HEK293T (cell line): ENCODE measurements at regions not wholly inside any gene's neighbourhood (a gene's known extent, or its start where the extent isn't known, plus 50 kb on each side); places are given as distances from the start of the nearest gene placed in this dataset.

Source experiments
- CTBP1 ChIP-seq: fragments of 450-650 bp; IDR thresholded peaks from 2 replicates; pipeline ENCODE4 v1.6.1; 2016; ENCODE audit warnings: borderline replicate concordance
- ELF4 ChIP-seq: fragments of 450-650 bp; IDR thresholded peaks from 2 replicates; pipeline ENCODE4 v1.6.1; 2017; ENCODE audit warnings: antibody characterized with exemption
- FOXA1 ChIP-seq: fragments of 450-650 bp; IDR thresholded peaks from 2 replicates; pipeline ENCODE4 v1.6.1; 2016; ENCODE audit warnings: mild to moderate bottlenecking
- FOXK2 ChIP-seq: fragments of 450-650 bp; IDR thresholded peaks from 2 replicates; pipeline ENCODE4 v1.6.1; 2016; ENCODE audit warnings: mild to moderate bottlenecking
- HDGF ChIP-seq: fragments of 450-650 bp; IDR thresholded peaks from 2 replicates; pipeline ENCODE4 v1.6.1; 2017; ENCODE audit warnings: antibody characterized with exemption, borderline replicate concordance
- LEF1 ChIP-seq: fragments of 450-650 bp; IDR thresholded peaks from 2 replicates; pipeline ENCODE4 v1.6.1; 2017; ENCODE audit warnings: mild to moderate bottlenecking, borderline replicate concordance
- SP1 ChIP-seq: fragments of 450-650 bp; IDR thresholded peaks from 2 replicates; pipeline ENCODE4 v1.6.1; 2017
- TARDBP ChIP-seq: fragments of 450-650 bp; IDR thresholded peaks from 2 replicates; pipeline ENCODE4 v1.6.1; 2016

DNA sequence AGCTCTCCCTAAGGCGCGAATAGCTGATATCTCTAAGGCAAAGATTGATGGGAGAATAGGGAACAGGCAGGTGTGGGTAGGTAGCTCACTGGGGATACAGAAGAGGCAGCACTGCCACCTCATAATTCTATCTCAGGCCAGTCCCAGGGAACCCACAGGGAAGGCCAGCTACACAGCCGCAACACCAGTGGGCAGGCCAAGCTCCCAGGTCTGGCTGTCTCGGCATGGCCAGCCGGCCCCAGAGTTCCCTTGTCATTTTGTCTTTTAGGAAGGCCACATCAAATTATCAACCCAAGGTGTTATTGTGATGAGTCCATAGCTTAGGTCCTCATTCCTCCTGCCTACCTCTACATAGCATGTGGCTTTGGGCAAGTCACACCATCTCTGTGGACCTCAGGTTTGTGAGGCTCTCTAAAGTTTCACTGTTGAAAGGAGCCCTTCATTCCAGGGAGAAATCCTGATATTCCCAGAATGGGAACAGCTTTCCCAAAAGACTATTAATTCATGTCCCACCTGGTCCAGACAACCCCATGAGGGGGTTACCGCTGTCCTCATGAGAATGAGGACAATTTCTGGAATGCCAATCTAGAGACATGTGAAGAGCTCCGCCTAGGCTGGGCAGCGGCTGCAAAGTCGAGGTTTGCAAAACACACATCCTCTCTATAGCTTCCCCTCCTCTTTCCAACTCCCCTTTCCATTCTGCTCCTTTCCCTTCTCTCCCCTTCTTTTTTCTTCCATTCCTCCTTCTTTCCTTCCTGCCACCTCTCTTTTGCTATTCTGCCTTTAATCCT lies 287.1 kb upstream of the ID2 start:
- TF ChIP-seq FOXK2 (no peak), SP1 (no peak), FOXA1 (no peak), LEF1 (no peak), TARDBP (no peak), HDGF (no peak), ELF4 (no peak), CTBP1 (no peak)
